ENCODE measurements at regions not wholly inside any gene's neighbourhood (a gene's known extent, or its start where the extent isn't known, plus 50 kb on each side); places are given as distances from the start of the nearest gene placed in this dataset.
A peak's percentile ranks its signal among the peaks of the same experiment; 100 is the strongest.

- H3K4ac ChIP-seq (replicated peaks; ENCODE audit: insufficient read length, low read depth, low read length) = no peak overlapping the region
- no peaks in the 10 kb centered on the region for H3K9me3 ChIP-seq (ENCODE audit: insufficient read depth in 2 of 2, low read depth in 1 of 2, low read length in 1 of 2)
- H3K79me1 ChIP-seq (ENCODE audit: low read depth, low read length) = no peaks in the 10 kb centered on the region; the same call in 1 of the 2 replicates
- H4K20me1 ChIP-seq (replicated peaks in 1 of 2; ENCODE audit: control insufficient read depth in 1 of 2, insufficient read depth in 2 of 2, low read length in 2 of 2) = no peaks in the 10 kb centered on the region
- H3K9ac ChIP-seq (replicated peaks in 1 of 4; ENCODE audit: extremely low read depth in 1 of 4, low read depth in 3 of 4, low read length in 3 of 4) = no peak overlapping the region
- no peak overlapping the region for H3K18ac ChIP-seq (ENCODE audit: extremely low read depth, low read length)
- no peak overlapping the region for H4K8ac ChIP-seq (ENCODE audit: extremely low read depth, insufficient read depth, low read length)
- no peak overlapping the region for H3K23ac ChIP-seq (ENCODE audit: insufficient read length)
- H2BK5ac ChIP-seq (ENCODE audit: low read depth, low read length) = 0 out of 2 replicates have a peak overlapping the region, but pooled peaks have one; percentile 24
- H2BK120ac ChIP-seq (replicated peaks; ENCODE audit: low read depth, low read length) = no peak overlapping the region
- no peaks in the 10 kb centered on the region for H3K79me2 ChIP-seq (ENCODE audit: control insufficient read depth in 1 of 2, insufficient read depth in 2 of 2, low read length in 2 of 2)
- no peak overlapping the region for H4K5ac ChIP-seq (ENCODE audit: insufficient read length, low read depth, low read length)
- no peak overlapping the region for H3K14ac ChIP-seq (ENCODE audit: insufficient read length)
- no peak overlapping the region for H2BK20ac ChIP-seq (ENCODE audit: low read length)
- H2AFZ ChIP-seq (ENCODE audit: low read length) = no peak overlapping the region
- H4K91ac ChIP-seq (replicated peaks; ENCODE audit: insufficient read length, low read length) = no peak overlapping the region
- H2BK15ac ChIP-seq (ENCODE audit: low read length) = no peak overlapping the region
- no peak overlapping the region for H3K56ac ChIP-seq (replicated peaks; ENCODE audit: insufficient read length, low read depth, low read length)
- H3K4me1 ChIP-seq (replicated peaks in 1 of 4; ENCODE audit: control insufficient read depth in 3 of 4, insufficient read depth in 4 of 4, low read length in 3 of 4) = no peaks in the 10 kb centered on the region; a peak in 1 of 7 replicates
- H2BK12ac ChIP-seq (ENCODE audit: low read depth, low read length) = no peak overlapping the region
- ChIA-PET POLR2A (ENCODE audit: partially characterized antibody) (no interaction called here), CTCF (ENCODE audit: partially characterized antibody) (interaction anchor here (1.0 kb wide), 1 partner anchor 11 kb away, joined by 4 read pairs; no protein-coding TSS in a partner anchor)
- 92% methylated on average over 10 of the region's 11 CpGs; no CpG with 5 or more reads in 1 of the 2 experiments for WGBS, 2 experiments (ENCODE audit: extremely low coverage in 1 of 2, insufficient coverage in 1 of 2, insufficient read length in 1 of 2, insufficient replicate concordance in 2 of 2, low coverage in 1 of 2, low lambda C conversion rate in 2 of 2, missing lambda C conversion rate in 1 of 2)
- no peaks in the 10 kb centered on the region for H3K27me3 ChIP-seq (replicated peaks in 1 of 4; ENCODE audit: control insufficient read depth in 3 of 4, extremely low read depth in 1 of 4, insufficient read depth in 3 of 4, low read length in 3 of 4)
- DNase-seq (ENCODE audit: low read depth in 1 of 2, low spot score in 2 of 2) (no peak), FAIRE-seq (no peak)
- H3K4me2 ChIP-seq (ENCODE audit: insufficient read depth in 1 of 2, low read depth in 2 of 2, low read length in 2 of 2) = no peak overlapping the region
- H3K36me3 ChIP-seq (ENCODE audit: control insufficient read depth in 2 of 4, insufficient read depth in 4 of 4, low read length in 3 of 4) = no peaks in the 10 kb centered on the region
- H3K27ac ChIP-seq (ENCODE audit: low read depth, low read length) = no peak overlapping the region
- no peak overlapping the region for H3K4me3 ChIP-seq (ENCODE audit: extremely low read depth in 1 of 4, insufficient read depth in 2 of 4, low read depth in 3 of 4, low read length in 4 of 4)
- 0 out of 2 replicates have a peak overlapping the region, but pooled peaks have one; percentile 13 for H2AK5ac ChIP-seq (ENCODE audit: low read depth, low read length)
- no peaks in the 10 kb centered on the region for H3K23me2 ChIP-seq (ENCODE audit: low read depth, low read length)
- no peak for TF ChIP-seq YY1 (IDR thresholded peaks at IDR 0.05; ENCODE audit: low read depth, low read length)
- TF ChIP-seq POU5F1 (IDR thresholded peaks at IDR 0.05; ENCODE audit: low read depth, low read length) = no peak
- no peak for TF ChIP-seq GABPA (IDR thresholded peaks at IDR 0.05; ENCODE audit: borderline replicate concordance, insufficient read depth, low read length)
- TF ChIP-seq CHD1 (IDR thresholded peaks at IDR 0.05; ENCODE audit: low read depth, low read length) = no peak
- TF ChIP-seq JUN (IDR thresholded peaks at IDR 0.05; ENCODE audit: low read depth, low read length) = no peak
- no peak for TF ChIP-seq RBBP5 (IDR thresholded peaks at IDR 0.05; ENCODE audit: borderline replicate concordance, low read depth, low read length)
- no peak for TF ChIP-seq CTCF (IDR thresholded peaks at IDR 0.05; ENCODE audit: control extremely low read depth in 1 of 3, insufficient read depth in 1 of 3, low read depth in 1 of 3, low read length in 3 of 3)
- no peak for TF ChIP-seq KDM4A (IDR thresholded peaks at IDR 0.05; ENCODE audit: low read depth, low read length, severe bottlenecking)
- no peak for TF ChIP-seq PHF8 (conservative IDR thresholded peaks at IDR 0.05; ENCODE audit: low read depth, low read length)
- TF ChIP-seq RNF2 (IDR thresholded peaks at IDR 0.05; ENCODE audit: borderline replicate concordance, low read depth, low read length, missing control alignments, poor library complexity, severe bottlenecking) = no peak
- TF ChIP-seq SUZ12 (IDR thresholded peaks at IDR 0.05; ENCODE audit: low read length) = no peak
- no peak for TF ChIP-seq JUND (IDR thresholded peaks at IDR 0.05; ENCODE audit: low read length)
Measured at GRCh38 chr5:3344671-3345070, 251.0 kb upstream of the IRX1 start.
